KBM-7 (cell line): ENCODE measurements at regions not wholly inside any gene's neighbourhood (a gene's known extent, or its start where the extent isn't known, plus 50 kb on each side); places are given as distances from the start of the nearest gene placed in this dataset.
A peak's percentile ranks its signal among the peaks of the same experiment; 100 is the strongest.

ENCODE experiments used
- DNase-seq: peaks from one replicate; pipeline ENCODE4 v3.0.0-alpha.2; 2015
- in situ Hi-C: fragments of 300-500 bp; cut with MboI; formaldehyde crosslinking; loops from 2 replicates; pipeline ENCODE4 v1.14.3; 2020; ENCODE audit warnings: low sequenced_read_pairs, low pct_unique_long_range_greater_than_20kb, mixed read lengths

GRCh38 chr2:77962943-77963342, 440.8 kb upstream of the LRRTM4 start:
- DNase-seq = no peak
- in situ Hi-C loops = no loop called here

GRCh38 chr2:77977471-77978063, 455.4 kb upstream of the LRRTM4 start:
- DNase-seq = peak; percentile 5
- in situ Hi-C loops = no loop called here

- in situ Hi-C loops = no loop called here
- no peak for DNase-seq
These were observed 473.0 kb upstream of the LRRTM4 start for GRCh38 chr2:77995161-77995560.

- DNase-seq = no peak
- in situ Hi-C loops = no loop called here
These were observed 477.2 kb upstream of the LRRTM4 start for GRCh38 chr2:77999376-77999775.

- DNase-seq = no peak
- in situ Hi-C loops = no loop called here
These were observed 487.1 kb upstream of the LRRTM4 start for GRCh38 chr2:78009289-78009688.

- no peak for DNase-seq
- in situ Hi-C loops = no loop called here
These were observed 489.1 kb upstream of the LRRTM4 start for GRCh38 chr2:78011251-78011650.

GRCh38 chr2:78020491-78020890, 498.3 kb upstream of the LRRTM4 start:
- in situ Hi-C loops = no loop called here
- DNase-seq = no peak

- DNase-seq = no peak
- in situ Hi-C loops = no loop called here
These were observed 501.2 kb upstream of the LRRTM4 start for GRCh38 chr2:78023356-78023755.

- no peak for DNase-seq
- in situ Hi-C loops = no loop called here
These were observed 502.8 kb upstream of the LRRTM4 start for GRCh38 chr2:78024996-78025395.

- DNase-seq = peak; percentile 8
- in situ Hi-C loops = no loop called here
These were observed 507.3 kb upstream of the LRRTM4 start for GRCh38 chr2:78029392-78029995.

- in situ Hi-C loops = no loop called here
- DNase-seq = no peak
These were observed 512.5 kb upstream of the LRRTM4 start for GRCh38 chr2:78034706-78035105.

- in situ Hi-C loops = no loop called here
- DNase-seq = no peak
These were observed 513.6 kb upstream of the LRRTM4 start for GRCh38 chr2:78035804-78036203.

GRCh38 chr2:78051480-78051879, 529.3 kb upstream of the LRRTM4 start:
- in situ Hi-C loops = no loop called here
- no peak for DNase-seq

- no peak for DNase-seq
- in situ Hi-C loops = no loop called here
These were observed 534.8 kb upstream of the LRRTM4 start for GRCh38 chr2:78056976-78057375.

- in situ Hi-C loops = no loop called here
- no peak for DNase-seq
These were observed 539.1 kb upstream of the LRRTM4 start for GRCh38 chr2:78061301-78061700.

GRCh38 chr2:78061732-78062131, 539.6 kb upstream of the LRRTM4 start:
- DNase-seq = no peak
- in situ Hi-C loops = no loop called here

GRCh38 chr2:78063246-78064020, 541.3 kb upstream of the LRRTM4 start:
- no peak for DNase-seq
- in situ Hi-C loops = no loop called here

- in situ Hi-C loops = no loop called here
- DNase-seq = no peak
These were observed 543.2 kb upstream of the LRRTM4 start for GRCh38 chr2:78065366-78065765.

- in situ Hi-C loops = no loop called here
- no peak for DNase-seq
These were observed 546.6 kb upstream of the LRRTM4 start for GRCh38 chr2:78068808-78069207.

- in situ Hi-C loops = no loop called here
- no peak for DNase-seq
These were observed 548.5 kb upstream of the LRRTM4 start for GRCh38 chr2:78070693-78071092.

- DNase-seq = no peak
- in situ Hi-C loops = no loop called here
These were observed 555.5 kb upstream of the LRRTM4 start for GRCh38 chr2:78077633-78078032.
